PC-9 (cell line): ENCODE measurements at regions not wholly inside any gene's neighbourhood (a gene's known extent, or its start where the extent isn't known, plus 50 kb on each side); places are given as distances from the start of the nearest gene placed in this dataset.

Experiments
- BruUV-seq: library from RNA; stranded (reverse); fragments of 400-500 nt; replicated peaks from 2 replicates; lab custom pipeline; 2021; lab: Mats Ljungman, UMichigan
- CTCF ChIA-PET: fragments of 300-600 bp; sonication (Branson Sonifier 250); formaldehyde crosslinking; loops from one replicate; lab custom pipeline; 2022; ENCODE audit warnings: antibody characterized with exemption; lab: Charles Lee
- POLR2A ChIA-PET: fragments of 300-600 bp; sonication (Branson Sonifier 250); formaldehyde crosslinking; loops from one replicate; lab custom pipeline; 2022; ENCODE audit warnings: antibody characterized with exemption; ENCODE audit not compliant: unreplicated experiment; lab: Charles Lee
- DNase-seq, 2 experiments: peaks; one replicate each; pipeline versions ENCODE4 v3.0.0 to v3.0.0-alpha.2; 2015 to 2022; ENCODE audit warnings: mixed read lengths in 1 of 2
- H2AFZ ChIP-seq: fragments of 200-600 bp; sonication (generic); 2 replicates; pipeline ENCODE4 v1.8.1; 2017; ENCODE audit warnings: antibody characterized with exemption
- H3F3A ChIP-seq: fragments of 200-600 bp; sonication (generic); 2 replicates; pipeline ENCODE4 v1.8.1; 2017; ENCODE audit warnings: antibody characterized with exemption, mild to moderate bottlenecking, low read depth; ENCODE audit not compliant: insufficient read depth
- H3K27ac ChIP-seq: fragments of 200-600 bp; sonication (generic); 2 replicates; pipeline ENCODE4 v1.6.1; 2016; ENCODE audit warnings: mixed run types
- H3K27me3 ChIP-seq: fragments of 200-600 bp; sonication (generic); 2 replicates; pipeline ENCODE4 v1.6.1; 2016; ENCODE audit warnings: low read depth, mixed run types; ENCODE audit not compliant: insufficient read depth
- H3K36me3 ChIP-seq: fragments of 200-600 bp; sonication (generic); 2 replicates; pipeline ENCODE4 v1.6.1; 2016; ENCODE audit warnings: low read depth, mixed run types
- H3K4me1 ChIP-seq: fragments of 200-600 bp; sonication (generic); replicated peaks from 2 replicates; pipeline ENCODE4 v1.6.1; 2016; ENCODE audit warnings: mixed run types; ENCODE audit not compliant: insufficient read depth
- H3K4me2 ChIP-seq: fragments of 200-600 bp; sonication (generic); 2 replicates; pipeline ENCODE4 v1.6.1; 2017; ENCODE audit warnings: mixed run types
- H3K4me3 ChIP-seq: fragments of 200-600 bp; sonication (generic); 2 replicates; pipeline ENCODE4 v1.6.1; 2016; ENCODE audit warnings: mixed run types
- H3K79me2 ChIP-seq: fragments of 200-600 bp; sonication (generic); 2 replicates; pipeline ENCODE4 v1.6.1; 2017; ENCODE audit warnings: low read depth, mixed run types
- H3K9me2 ChIP-seq: fragments of 200-600 bp; sonication (generic); 2 replicates; pipeline ENCODE4 v1.8.1; 2017; ENCODE audit warnings: mild to moderate bottlenecking; ENCODE audit not compliant: insufficient read depth
- H3K9me3 ChIP-seq: fragments of 200-600 bp; sonication (generic); 2 replicates; pipeline ENCODE4 v1.8.1; 2016; ENCODE audit warnings: low read depth; ENCODE audit not compliant: insufficient read depth
- H4K20me1 ChIP-seq: fragments of 200-600 bp; sonication (generic); 2 replicates; pipeline ENCODE4 v1.8.1; 2017; ENCODE audit not compliant: insufficient read depth
- EZH2 ChIP-seq: fragments of 200-600 bp; sonication (generic); IDR thresholded peaks from 2 replicates; pipeline ENCODE4 v1.8.0; 2017; ENCODE audit warnings: antibody characterized with exemption, low read depth
- intact Hi-C: fragments of 100-400 bp; cut with micrococcal nuclease; formaldehyde crosslinking; loops from one replicate; pipeline ENCODE4 v1.10.0; 2022; ENCODE audit not compliant: unreplicated experiment
- TF ChIP-seq, protein P1 (sequence below): fragments of 200-600 bp; sonication (generic); conservative IDR thresholded peaks from 2 replicates; pipeline ENCODE4 v1.6.1; 2017; ENCODE audit warnings: mixed run types, antibody characterized with exemption, mild to moderate bottlenecking, moderate library complexity

DNA sequence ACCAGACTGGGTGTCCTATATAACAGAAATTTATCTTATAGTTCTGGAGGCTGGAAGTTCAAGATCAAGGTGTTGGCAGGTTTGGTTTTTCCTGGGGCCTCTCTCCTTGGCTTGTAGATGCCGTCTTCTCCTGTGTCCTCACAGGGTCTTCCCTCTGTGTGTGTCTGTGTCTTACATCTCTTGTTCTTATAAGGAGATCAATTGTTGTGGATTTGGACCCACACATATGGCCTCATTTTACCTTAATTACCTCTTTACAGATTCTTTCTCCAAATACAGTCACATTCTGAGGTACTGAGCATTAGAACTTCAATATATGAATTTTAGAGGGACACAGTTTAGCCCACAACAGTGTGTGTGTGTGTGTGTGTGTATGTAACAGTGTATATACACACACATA, 74.5 kb downstream of the EDN1 start:
- no peak overlapping the region for H3K4me3 ChIP-seq
- H4K20me1 ChIP-seq: no peaks in the 10 kb centered on the region
- no peak overlapping the region for H3K4me2 ChIP-seq
- no TSS peak for BruUV-seq
- H2AFZ ChIP-seq: no peak overlapping the region
- CTCF ChIA-PET: no interaction called here
- POLR2A ChIA-PET: no interaction called here
- DNase-seq: no peak
- H3K9me3 ChIP-seq: no peaks in the 10 kb centered on the region
- H3K4me1 ChIP-seq: no peaks in the 10 kb centered on the region; the same call in 1 of the 2 replicates
- intact Hi-C loops: no loop called here
- no peak for TF ChIP-seq EZH2
- TF ChIP-seq, protein P1, sequence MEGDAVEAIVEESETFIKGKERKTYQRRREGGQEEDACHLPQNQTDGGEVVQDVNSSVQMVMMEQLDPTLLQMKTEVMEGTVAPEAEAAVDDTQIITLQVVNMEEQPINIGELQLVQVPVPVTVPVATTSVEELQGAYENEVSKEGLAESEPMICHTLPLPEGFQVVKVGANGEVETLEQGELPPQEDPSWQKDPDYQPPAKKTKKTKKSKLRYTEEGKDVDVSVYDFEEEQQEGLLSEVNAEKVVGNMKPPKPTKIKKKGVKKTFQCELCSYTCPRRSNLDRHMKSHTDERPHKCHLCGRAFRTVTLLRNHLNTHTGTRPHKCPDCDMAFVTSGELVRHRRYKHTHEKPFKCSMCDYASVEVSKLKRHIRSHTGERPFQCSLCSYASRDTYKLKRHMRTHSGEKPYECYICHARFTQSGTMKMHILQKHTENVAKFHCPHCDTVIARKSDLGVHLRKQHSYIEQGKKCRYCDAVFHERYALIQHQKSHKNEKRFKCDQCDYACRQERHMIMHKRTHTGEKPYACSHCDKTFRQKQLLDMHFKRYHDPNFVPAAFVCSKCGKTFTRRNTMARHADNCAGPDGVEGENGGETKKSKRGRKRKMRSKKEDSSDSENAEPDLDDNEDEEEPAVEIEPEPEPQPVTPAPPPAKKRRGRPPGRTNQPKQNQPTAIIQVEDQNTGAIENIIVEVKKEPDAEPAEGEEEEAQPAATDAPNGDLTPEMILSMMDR: no peak
- no peaks in the 10 kb centered on the region for H3K36me3 ChIP-seq
- no peaks in the 10 kb centered on the region for H3F3A ChIP-seq
- no peaks in the 10 kb centered on the region for H3K79me2 ChIP-seq
- no peak overlapping the region for H3K27ac ChIP-seq
- no peaks in the 10 kb centered on the region for H3K9me2 ChIP-seq
- H3K27me3 ChIP-seq: no peaks in the 10 kb centered on the region

- POLR2A ChIA-PET: no interaction called here
- intact Hi-C loops: no loop called here
- no peak overlapping the region for H3K27ac ChIP-seq
Observed at GRCh38 chr6:12366731-12367130, 76.6 kb downstream of the EDN1 start.

DNA sequence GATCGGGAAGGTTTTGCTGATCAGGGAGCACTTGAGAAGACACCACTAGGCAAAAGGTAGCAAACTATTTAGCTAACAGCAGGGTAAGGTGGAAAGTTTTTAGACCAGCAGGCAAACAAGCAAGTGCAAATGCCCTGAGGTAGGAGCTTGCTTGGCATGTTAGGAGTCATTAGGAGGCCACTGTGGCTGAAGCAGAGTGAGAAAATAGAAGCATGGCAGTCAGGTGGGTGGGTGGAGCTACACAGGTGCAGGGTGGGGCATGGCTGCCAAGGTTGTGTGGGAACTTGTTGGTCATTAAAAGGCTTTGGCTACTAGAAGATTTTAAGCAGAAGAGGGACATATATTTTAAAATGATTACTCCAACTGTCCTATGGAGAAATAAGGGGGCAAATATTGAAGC, 77.3 kb downstream of the EDN1 start:
- POLR2A ChIA-PET: no interaction called here
- Histone ChIP-seq H3K4me3 (no peak overlapping the region), H3K27me3 (no peaks in the 10 kb centered on the region), H3K27ac (no peak overlapping the region), H3K36me3 (no peaks in the 10 kb centered on the region), H3K9me2 (no peaks in the 10 kb centered on the region), H3K79me2 (no peaks in the 10 kb centered on the region), H3K4me2 (no peak overlapping the region), H3K9me3 (no peaks in the 10 kb centered on the region), H2AFZ (no peak overlapping the region), H3F3A (peaks cover 11% of the 10 kb centered on the region; the same call in 1 of the 2 replicates), H3K4me1 (peaks cover 16% of the 10 kb centered on the region), H4K20me1 (no peaks in the 10 kb centered on the region)
- TF ChIP-seq EZH2: no peak
- TF ChIP-seq, protein P1: no peak
- intact Hi-C loops: no loop called here
- no TSS peak for BruUV-seq
- CTCF ChIA-PET: no interaction called here
- DNase-seq: no peak

More at GRCh38 chr6:12366731-12367130, 76.6 kb downstream of the EDN1 start:
- Histone ChIP-seq H3K79me2 (no peaks in the 10 kb centered on the region), H3K4me2 (no peak overlapping the region), H3K27me3 (no peaks in the 10 kb centered on the region), H3K4me1 (peaks cover 10% of the 10 kb centered on the region), H3K9me2 (no peaks in the 10 kb centered on the region), H3F3A (peaks cover 8% of the 10 kb centered on the region; the same call in 1 of the 2 replicates), H3K36me3 (no peaks in the 10 kb centered on the region), H4K20me1 (no peaks in the 10 kb centered on the region), H3K9me3 (no peaks in the 10 kb centered on the region), H2AFZ (no peak overlapping the region), H3K4me3 (no peak overlapping the region)
- DNase-seq: no peak
- CTCF ChIA-PET: no interaction called here
- BruUV-seq: no TSS peak
- no peak for TF ChIP-seq EZH2
- TF ChIP-seq, protein P1: no peak
